Upper lobe of left lung (tissue), 6 donors: ENCODE measurements at regions not wholly inside any gene's neighbourhood (a gene's known extent, or its start where the extent isn't known, plus 50 kb on each side); places are given as distances from the start of the nearest gene placed in this dataset.

ENCODE experiments used
- ATAC-seq, 2 donors: fragments of 200-7000 bp; cut with Tn5 transposase; one replicate each; pipeline ENCODE4 v1.9.1; 2022; ENCODE audit warnings: mild to moderate bottlenecking in 2 of 2, moderate library complexity in 2 of 2; ENCODE audit not compliant: low FRiP score in 2 of 2
- DNase-seq, 2 donors: peaks; one replicate each; pipeline ENCODE4 v3.0.0-alpha.2; 2019 to 2020
- H3K27ac ChIP-seq, 4 donors: fragments of 200-600 bp; sonication (generic); one replicate each; pipeline ENCODE4 v1.5.1; 2016 to 2019
- H3K27me3 ChIP-seq, 4 donors: fragments of 200-600 bp; sonication (generic); one replicate each; pipeline ENCODE4 v1.5.1; 2017 to 2019
- H3K36me3 ChIP-seq, 4 donors: fragments of 200-600 bp; sonication (generic); one replicate each; pipeline ENCODE4 v1.5.1; 2016 to 2019
- H3K4me1 ChIP-seq, 4 donors: fragments of 200-600 bp; sonication (generic); one replicate each; pipeline ENCODE4 v1.5.1; 2018 to 2019
- H3K4me3 ChIP-seq, 4 donors: fragments of 200-600 bp; sonication (generic); one replicate each; pipeline ENCODE4 v1.5.1; 2017 to 2019; ENCODE audit warnings: mild to moderate bottlenecking in 2 of 4, moderate library complexity in 1 of 4
- H3K9me3 ChIP-seq, 4 donors: fragments of 200-600 bp; sonication (generic); one replicate each; pipeline ENCODE4 v1.5.1; 2018 to 2019
- EP300 ChIP-seq, 4 donors: sonication (generic); formaldehyde crosslinking; IDR thresholded peaks; one replicate each; pipeline ENCODE4 v1.5.1; 2017; ENCODE audit warnings: antibody characterized with exemption in 4 of 4, control low read depth in 2 of 4
- POLR2A ChIP-seq, 4 donors: fragments of 450-650 bp; IDR thresholded peaks; one replicate each; pipeline ENCODE4 v1.5.1; 2016 to 2017; ENCODE audit warnings: antibody characterized with exemption in 4 of 4, mild to moderate bottlenecking in 2 of 4
- POLR2AphosphoS5 ChIP-seq, 2 donors: sonication (generic); formaldehyde crosslinking; IDR thresholded peaks; one replicate each; pipeline ENCODE4 v1.5.1; 2017; ENCODE audit warnings: antibody characterized with exemption in 2 of 2
- WGBS, 2 donors: methylation state at CpG; one replicate each; pipeline ENCODE4 v1.1.5; 2017 to 2018; 5-methylcytosine and 5-hydroxymethylcytosine counted together
- TF ChIP-seq, protein P1 (sequence below), 6 experiments: fragments of 450-650 bp in 4 of 6; fragments of 200-600 bp in 2 of 6; sonication (generic) in 2 of 6; IDR thresholded peaks; one replicate each; pipeline ENCODE4 v1.5.1; 2016 to 2019; ENCODE audit warnings: antibody characterized with exemption in 6 of 6
- donor health status: DM: no; HTN: no; CAD: no; lungs with moderate emphysema.
- donor health status: DM: no; HTN: yes; CAD: no; lungs with severe emphysema.

DNA sequence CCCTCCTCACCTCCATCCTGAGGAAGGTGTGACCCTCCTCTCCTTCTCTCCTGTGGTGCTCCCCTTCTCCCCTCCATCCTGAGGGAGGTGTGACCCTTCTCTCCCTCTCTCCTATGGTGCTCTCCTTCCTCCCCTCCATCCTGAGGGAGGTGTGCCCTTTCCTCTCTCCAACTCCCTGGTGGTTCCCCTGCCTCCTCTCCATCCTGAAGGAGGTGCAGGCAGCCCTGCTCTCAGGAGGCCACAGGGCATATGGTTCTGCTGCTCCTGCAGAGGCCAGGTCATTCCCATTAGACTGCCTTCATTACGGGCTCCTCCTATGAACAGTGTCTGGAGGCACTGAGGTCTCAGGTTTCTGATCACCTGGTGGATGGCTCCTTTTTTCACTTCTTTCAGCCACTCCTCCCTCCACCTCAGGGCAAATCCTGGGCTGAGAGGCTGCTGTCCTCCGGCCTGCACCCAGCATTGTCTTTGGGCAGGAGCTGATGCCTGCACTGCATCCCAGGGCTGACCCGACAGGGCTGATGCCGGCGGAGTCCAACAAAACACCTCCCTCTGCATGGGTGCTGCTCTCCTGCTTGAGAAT lies 197.1 kb downstream of the MED10 start:
- Histone ChIP-seq H3K36me3 (no peaks in the 10 kb centered on the region), H3K4me1 (no peaks in the 10 kb centered on the region), H3K27me3 (no peaks in the 10 kb centered on the region), H3K27ac (no peak overlapping the region), H3K4me3 (no peak overlapping the region), H3K9me3 (no peaks in the 10 kb centered on the region)
- DNase-seq (no peak), ATAC-seq (no peak)
- WGBS, 2 donors: 69 to 77% methylated on average over 5 of the region's 5 CpGs
- TF ChIP-seq, protein P1, sequence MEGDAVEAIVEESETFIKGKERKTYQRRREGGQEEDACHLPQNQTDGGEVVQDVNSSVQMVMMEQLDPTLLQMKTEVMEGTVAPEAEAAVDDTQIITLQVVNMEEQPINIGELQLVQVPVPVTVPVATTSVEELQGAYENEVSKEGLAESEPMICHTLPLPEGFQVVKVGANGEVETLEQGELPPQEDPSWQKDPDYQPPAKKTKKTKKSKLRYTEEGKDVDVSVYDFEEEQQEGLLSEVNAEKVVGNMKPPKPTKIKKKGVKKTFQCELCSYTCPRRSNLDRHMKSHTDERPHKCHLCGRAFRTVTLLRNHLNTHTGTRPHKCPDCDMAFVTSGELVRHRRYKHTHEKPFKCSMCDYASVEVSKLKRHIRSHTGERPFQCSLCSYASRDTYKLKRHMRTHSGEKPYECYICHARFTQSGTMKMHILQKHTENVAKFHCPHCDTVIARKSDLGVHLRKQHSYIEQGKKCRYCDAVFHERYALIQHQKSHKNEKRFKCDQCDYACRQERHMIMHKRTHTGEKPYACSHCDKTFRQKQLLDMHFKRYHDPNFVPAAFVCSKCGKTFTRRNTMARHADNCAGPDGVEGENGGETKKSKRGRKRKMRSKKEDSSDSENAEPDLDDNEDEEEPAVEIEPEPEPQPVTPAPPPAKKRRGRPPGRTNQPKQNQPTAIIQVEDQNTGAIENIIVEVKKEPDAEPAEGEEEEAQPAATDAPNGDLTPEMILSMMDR (IDR thresholded peaks at IDR 0.05): no peak
- TF ChIP-seq EP300 (IDR thresholded peaks at IDR 0.05) (no peak), POLR2AphosphoS5 (IDR thresholded peaks at IDR 0.05) (no peak), POLR2A (IDR thresholded peaks at IDR 0.05) (no peak)

DNA sequence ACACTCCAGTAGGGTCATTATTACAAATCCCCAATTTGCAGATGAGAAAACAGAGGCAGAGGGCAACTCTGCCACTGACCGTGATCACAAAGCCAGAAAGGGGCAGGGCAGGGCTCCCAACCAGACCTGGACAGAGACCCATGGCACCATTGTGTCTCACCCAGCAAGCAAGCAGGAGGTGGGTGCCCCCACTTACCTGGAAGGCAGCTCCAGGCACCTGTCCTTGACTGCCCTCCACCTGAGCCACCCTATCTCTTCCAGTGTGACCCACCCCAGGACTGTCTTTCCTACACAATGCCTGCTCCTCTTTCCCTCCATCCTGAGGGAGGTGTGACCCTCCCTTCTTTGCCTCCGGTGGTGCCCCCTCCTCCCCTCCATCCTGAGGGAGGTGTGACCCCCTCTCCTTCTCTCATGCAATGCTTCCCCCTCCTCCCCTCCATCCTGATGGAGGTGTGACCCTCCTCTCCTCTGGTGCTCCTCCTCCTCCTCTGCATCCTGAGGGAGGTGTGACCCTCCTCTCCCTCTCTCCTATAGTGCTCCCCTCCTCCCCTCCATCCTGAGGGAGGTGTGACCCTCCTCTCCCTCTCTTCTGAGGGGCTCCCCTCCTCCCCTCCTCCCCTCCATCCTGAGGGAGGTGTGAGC lies 198.0 kb downstream of the MED10 start:
- no peaks in the 10 kb centered on the region for H3K4me1 ChIP-seq
- ATAC-seq (no peak), DNase-seq (no peak)
- no peaks in the 10 kb centered on the region for H3K27me3 ChIP-seq
- no peak overlapping the region for H3K4me3 ChIP-seq
- 59 to 90% methylated on average over 2 of the region's 2 CpGs for WGBS, 2 donors
- H3K9me3 ChIP-seq: no peaks in the 10 kb centered on the region
- no peaks in the 10 kb centered on the region for H3K36me3 ChIP-seq
- H3K27ac ChIP-seq: no peak overlapping the region
- TF ChIP-seq, protein P1 (IDR thresholded peaks at IDR 0.05): no peak
- no peak for TF ChIP-seq POLR2A (IDR thresholded peaks at IDR 0.05)
- TF ChIP-seq POLR2AphosphoS5 (IDR thresholded peaks at IDR 0.05): no peak
- no peak for TF ChIP-seq EP300 (IDR thresholded peaks at IDR 0.05)

- Histone ChIP-seq H3K36me3 (no peaks in the 10 kb centered on the region), H3K27me3 (no peaks in the 10 kb centered on the region), H3K9me3 (no peaks in the 10 kb centered on the region), H3K4me3 (no peak overlapping the region), H3K27ac (no peak overlapping the region), H3K4me1 (no peaks in the 10 kb centered on the region)
- no peak for ATAC-seq
- TF ChIP-seq POLR2AphosphoS5 (IDR thresholded peaks at IDR 0.05) (no peak), POLR2A (IDR thresholded peaks at IDR 0.05) (no peak), EP300 (IDR thresholded peaks at IDR 0.05) (no peak)
- TF ChIP-seq, protein P1 (IDR thresholded peaks at IDR 0.05): no peak
- 82 to 96% methylated on average over 2 of the region's 2 CpGs for WGBS, 2 donors
- DNase-seq: no peak
Observed at GRCh38 chr5:6178846-6179532, 199.4 kb downstream of the MED10 start.

GRCh38 chr5:6177926-6178325 lies 200.4 kb downstream of the MED10 start:
- no peaks in the 10 kb centered on the region for H3K36me3 ChIP-seq
- TF ChIP-seq EP300 (IDR thresholded peaks at IDR 0.05) (no peak), POLR2AphosphoS5 (IDR thresholded peaks at IDR 0.05) (no peak), POLR2A (IDR thresholded peaks at IDR 0.05) (no peak)
- TF ChIP-seq, protein P1 (IDR thresholded peaks at IDR 0.05): no peak
- H3K4me3 ChIP-seq: no peak overlapping the region
- H3K27ac ChIP-seq: no peak overlapping the region
- 88 to 89% methylated on average over 5 of the region's 5 CpGs for WGBS, 2 donors
- DNase-seq (no peak), ATAC-seq (no peak)
- no peaks in the 10 kb centered on the region for H3K4me1 ChIP-seq
- H3K9me3 ChIP-seq: no peaks in the 10 kb centered on the region
- H3K27me3 ChIP-seq: no peaks in the 10 kb centered on the region
